ENCODE measurements at regions not wholly inside any gene's neighbourhood (a gene's known extent, or its start where the extent isn't known, plus 50 kb on each side); places are given as distances from the start of the nearest gene placed in this dataset.

- Histone ChIP-seq H3K9me2 (replicated peaks; ENCODE audit: insufficient read depth, low read length) (no peaks in the 10 kb centered on the region), H3K27ac (ENCODE audit: low read length) (no peak overlapping the region), H3K27me3 (replicated peaks; ENCODE audit: insufficient read depth, low read length) (no peaks in the 10 kb centered on the region), H3K4me1 (ENCODE audit: low read length) (peaks cover 4% of the 10 kb centered on the region), H3K4me3 (ENCODE audit: low read length) (no peak overlapping the region), H2AFZ (ENCODE audit: low read length) (no peak overlapping the region), H4K20me1 (ENCODE audit: insufficient read depth, low read length) (no peaks in the 10 kb centered on the region), H3K9ac (ENCODE audit: low read length) (no peak overlapping the region), H3K36me3 (replicated peaks; ENCODE audit: insufficient read depth, low read length) (no peaks in the 10 kb centered on the region), H3K4me2 (ENCODE audit: low read depth, low read length) (no peak overlapping the region), H3K79me2 (ENCODE audit: low read length) (no peaks in the 10 kb centered on the region), H3F3A (ENCODE audit: insufficient read depth, low read length) (no peaks in the 10 kb centered on the region), H3K9me3 (replicated peaks; ENCODE audit: insufficient read depth, low read length) (no peaks in the 10 kb centered on the region)
- DNase-seq = no peak
- TF ChIP-seq CTCF (IDR thresholded peaks at IDR 0.05; ENCODE audit: low read length) (no peak), EZH2 (optimal IDR thresholded peaks at IDR 0.05; ENCODE audit: low read depth, low read length) (no peak), EZH2phosphoT487 (IDR thresholded peaks at IDR 0.05; ENCODE audit: low read length) (no peak)
Observed at GRCh38 chr12:89024580-89024979, 327.7 kb downstream of the DUSP6 start.

DNA sequence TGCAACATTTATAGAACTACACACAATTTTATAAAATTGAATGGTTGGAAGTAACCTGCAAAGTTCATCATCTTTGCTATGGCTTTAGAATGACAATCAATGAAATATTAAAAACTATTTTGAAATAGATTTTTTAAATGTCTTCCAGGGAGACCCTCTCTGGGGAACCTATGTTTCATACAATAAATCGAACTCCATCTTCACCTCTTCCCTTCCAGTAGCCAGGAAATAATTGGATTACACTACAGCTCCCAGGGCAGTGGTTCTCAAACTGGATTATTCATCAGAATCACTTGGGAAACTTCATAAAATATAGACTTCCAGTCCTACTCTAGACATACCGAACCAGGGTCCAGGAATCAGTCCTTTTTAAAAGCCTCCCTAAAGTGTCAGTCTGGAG lies 328.4 kb downstream of the DUSP6 start:
- H3K9me3 ChIP-seq (replicated peaks; ENCODE audit: insufficient read depth, low read length) = no peaks in the 10 kb centered on the region
- no peaks in the 10 kb centered on the region for H3K9me2 ChIP-seq (replicated peaks; ENCODE audit: insufficient read depth, low read length)
- no peak overlapping the region for H3K27ac ChIP-seq (ENCODE audit: low read length)
- no peaks in the 10 kb centered on the region for H3K36me3 ChIP-seq (replicated peaks; ENCODE audit: insufficient read depth, low read length)
- no peak overlapping the region for H3K4me3 ChIP-seq (ENCODE audit: low read length)
- H3F3A ChIP-seq (ENCODE audit: insufficient read depth, low read length) = no peaks in the 10 kb centered on the region
- no peaks in the 10 kb centered on the region for H3K79me2 ChIP-seq (ENCODE audit: low read length)
- no peak for TF ChIP-seq EZH2phosphoT487 (IDR thresholded peaks at IDR 0.05; ENCODE audit: low read length)
- TF ChIP-seq EZH2 (optimal IDR thresholded peaks at IDR 0.05; ENCODE audit: low read depth, low read length) = no peak
- TF ChIP-seq CTCF (IDR thresholded peaks at IDR 0.05; ENCODE audit: low read length) = no peak
- no peak overlapping the region for H2AFZ ChIP-seq (ENCODE audit: low read length)
- no peak for DNase-seq
- peaks cover 9% of the 10 kb centered on the region for H3K4me1 ChIP-seq (ENCODE audit: low read length)
- no peak overlapping the region for H3K9ac ChIP-seq (ENCODE audit: low read length)
- H3K27me3 ChIP-seq (replicated peaks; ENCODE audit: insufficient read depth, low read length) = no peaks in the 10 kb centered on the region
- H3K4me2 ChIP-seq (ENCODE audit: low read depth, low read length) = no peak overlapping the region
- H4K20me1 ChIP-seq (ENCODE audit: insufficient read depth, low read length) = no peaks in the 10 kb centered on the region

DNA sequence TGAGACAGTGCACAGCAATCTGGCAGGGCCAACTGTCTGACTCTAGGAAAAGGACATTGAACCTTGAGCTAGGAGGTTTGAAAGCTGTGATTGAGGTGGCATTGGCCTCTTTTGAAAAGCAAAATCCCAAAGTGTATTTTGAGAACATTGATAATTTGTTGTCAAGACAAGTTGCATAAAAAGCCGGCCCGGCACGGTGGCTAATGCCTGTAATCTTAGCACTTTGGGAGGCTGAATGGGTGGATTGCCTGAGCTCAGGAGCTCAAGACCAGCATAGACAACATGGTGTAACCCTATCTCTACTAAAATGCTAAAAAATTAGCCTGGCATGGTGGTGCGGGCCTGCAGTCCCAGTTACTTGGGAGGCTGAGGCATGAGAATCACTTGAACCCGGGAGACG lies 331.6 kb downstream of the DUSP6 start:
- Histone ChIP-seq H3K9me2 (replicated peaks; ENCODE audit: insufficient read depth, low read length) (no peaks in the 10 kb centered on the region), H2AFZ (ENCODE audit: low read length) (no peak overlapping the region), H3K4me2 (ENCODE audit: low read depth, low read length) (no peak overlapping the region), H3K4me1 (ENCODE audit: low read length) (peaks cover 23% of the 10 kb centered on the region), H3K27ac (ENCODE audit: low read length) (no peak overlapping the region), H3K9me3 (replicated peaks; ENCODE audit: insufficient read depth, low read length) (no peaks in the 10 kb centered on the region), H3F3A (ENCODE audit: insufficient read depth, low read length) (peaks cover 5% of the 10 kb centered on the region), H4K20me1 (ENCODE audit: insufficient read depth, low read length) (no peaks in the 10 kb centered on the region), H3K27me3 (replicated peaks; ENCODE audit: insufficient read depth, low read length) (no peaks in the 10 kb centered on the region), H3K4me3 (ENCODE audit: low read length) (no peak overlapping the region), H3K36me3 (replicated peaks; ENCODE audit: insufficient read depth, low read length) (no peaks in the 10 kb centered on the region), H3K9ac (ENCODE audit: low read length) (no peak overlapping the region), H3K79me2 (ENCODE audit: low read length) (no peaks in the 10 kb centered on the region)
- no peak for DNase-seq
- TF ChIP-seq EZH2phosphoT487 (IDR thresholded peaks at IDR 0.05; ENCODE audit: low read length) = no peak
- no peak for TF ChIP-seq EZH2 (optimal IDR thresholded peaks at IDR 0.05; ENCODE audit: low read depth, low read length)
- TF ChIP-seq CTCF (IDR thresholded peaks at IDR 0.05; ENCODE audit: low read length) = no peak

Measured in MM.1S (cell line).